Lung (tissue), 11 donors: ENCODE measurements at regions not wholly inside any gene's neighbourhood (a gene's known extent, or its start where the extent isn't known, plus 50 kb on each side); places are given as distances from the start of the nearest gene placed in this dataset.
A peak's percentile ranks its signal among the peaks of the same experiment; 100 is the strongest.

Source experiments
- ATAC-seq: fragments of 200-7000 bp; cut with Tn5 transposase; one replicate; pipeline ENCODE4 v1.9.1; 2020; ENCODE audit warnings: moderate number of reproducible peaks; ENCODE audit not compliant: insufficient read depth, low FRiP score
- DNase-seq, 3 donors: peaks; one replicate each; pipeline ENCODE4 v3.0.0-alpha.2; 2013 to 2017
- H3K27ac ChIP-seq, 2 donors: one replicate each; pipeline ENCODE4 v1.5.1; 2013; ENCODE audit warnings: mild to moderate bottlenecking in 2 of 2, moderate library complexity in 2 of 2, control low read depth in 1 of 2, inconsistent platforms in 1 of 2, low read depth in 1 of 2, low read length in 1 of 2
- H3K27me3 ChIP-seq, 3 donors: one replicate each; pipeline ENCODE4 v1.5.1; 2013; ENCODE audit warnings: low read length in 2 of 3; ENCODE audit not compliant: control insufficient read depth in 3 of 3, insufficient read depth in 3 of 3
- H3K36me3 ChIP-seq, 4 donors: one replicate each; pipeline ENCODE4 v1.5.1; 2013; ENCODE audit warnings: low read length in 4 of 4, mild to moderate bottlenecking in 1 of 4, moderate library complexity in 1 of 4; ENCODE audit not compliant: control insufficient read depth in 4 of 4, insufficient read depth in 4 of 4
- H3K4me1 ChIP-seq, 5 donors: one replicate each; pipeline ENCODE4 v1.5.1; 2013; ENCODE audit warnings: low read length in 5 of 5, mild to moderate bottlenecking in 2 of 5, moderate library complexity in 1 of 5; ENCODE audit not compliant: control insufficient read depth in 5 of 5, insufficient read depth in 5 of 5
- H3K4me3 ChIP-seq: one replicate; pipeline ENCODE4 v1.5.1; 2013; ENCODE audit warnings: mild to moderate bottlenecking, control low read depth, moderate library complexity
- H3K9ac ChIP-seq, 2 donors: one replicate each; pipeline ENCODE4 v1.5.1; 2013; ENCODE audit warnings: low read length in 2 of 2, control low read depth in 1 of 2; ENCODE audit not compliant: insufficient read depth in 1 of 2
- H3K9me3 ChIP-seq, 4 donors: one replicate each; pipeline ENCODE4 v1.5.1; 2013; ENCODE audit warnings: low read length in 3 of 4, mild to moderate bottlenecking in 1 of 4, moderate library complexity in 1 of 4; ENCODE audit not compliant: control insufficient read depth in 4 of 4, insufficient read depth in 3 of 4
- WGBS, 2 donors: extraction: QIAGEN DNeasy Blood & Tissue Kit; methylation state at CpG; one replicate each; pipeline ENCODE4 v1.1.7; 2013; 5-methylcytosine and 5-hydroxymethylcytosine counted together
- TF ChIP-seq, protein P1 (sequence below): IDR thresholded peaks from 2 replicates; pipeline ENCODE4 v1.5.1; 2012; ENCODE audit warnings: mild to moderate bottlenecking; ENCODE audit errors: control extremely low read depth, extremely low read depth
- donor health status: control.
- donor health status: control.
- donor health status: Bipolar disorder and iron deficiency.
- donor health status: healthy.
- donor health status: DM: yes; HTN: yes; CAD: no.

DNA sequence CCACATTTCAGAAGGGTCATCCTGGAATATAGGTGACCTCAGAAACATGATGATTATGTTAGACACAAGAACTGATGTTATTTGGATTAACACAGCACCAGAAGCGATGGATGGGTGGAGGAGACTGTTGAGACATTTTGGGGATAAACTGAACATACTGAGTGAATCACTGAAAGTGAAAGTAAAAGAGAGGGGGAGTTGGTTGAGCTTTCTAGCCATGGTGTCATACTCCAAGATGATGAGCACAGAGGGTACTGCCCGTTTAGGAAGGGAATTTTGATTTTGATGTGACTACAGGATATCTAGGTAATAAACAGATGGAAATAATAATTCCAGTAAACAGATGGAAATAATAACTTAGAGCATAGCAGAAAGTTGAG lies 248.0 kb upstream of the NPY start:
- Histone ChIP-seq H3K9ac (no peak overlapping the region), H3K27me3 (no peaks in the 10 kb centered on the region), H3K4me3 (no peak overlapping the region), H3K9me3 (no peaks in the 10 kb centered on the region), H3K27ac (no peak overlapping the region), H3K36me3 (no peaks in the 10 kb centered on the region), H3K4me1 (peaks cover 0 to 8% (median 0%) of the 10 kb centered on the region in 5 donors)
- DNase-seq (no peak), ATAC-seq (no peak)
- 89 to 94% methylated on average over 2 of the region's 2 CpGs for WGBS, 2 donors
- TF ChIP-seq, protein P1, sequence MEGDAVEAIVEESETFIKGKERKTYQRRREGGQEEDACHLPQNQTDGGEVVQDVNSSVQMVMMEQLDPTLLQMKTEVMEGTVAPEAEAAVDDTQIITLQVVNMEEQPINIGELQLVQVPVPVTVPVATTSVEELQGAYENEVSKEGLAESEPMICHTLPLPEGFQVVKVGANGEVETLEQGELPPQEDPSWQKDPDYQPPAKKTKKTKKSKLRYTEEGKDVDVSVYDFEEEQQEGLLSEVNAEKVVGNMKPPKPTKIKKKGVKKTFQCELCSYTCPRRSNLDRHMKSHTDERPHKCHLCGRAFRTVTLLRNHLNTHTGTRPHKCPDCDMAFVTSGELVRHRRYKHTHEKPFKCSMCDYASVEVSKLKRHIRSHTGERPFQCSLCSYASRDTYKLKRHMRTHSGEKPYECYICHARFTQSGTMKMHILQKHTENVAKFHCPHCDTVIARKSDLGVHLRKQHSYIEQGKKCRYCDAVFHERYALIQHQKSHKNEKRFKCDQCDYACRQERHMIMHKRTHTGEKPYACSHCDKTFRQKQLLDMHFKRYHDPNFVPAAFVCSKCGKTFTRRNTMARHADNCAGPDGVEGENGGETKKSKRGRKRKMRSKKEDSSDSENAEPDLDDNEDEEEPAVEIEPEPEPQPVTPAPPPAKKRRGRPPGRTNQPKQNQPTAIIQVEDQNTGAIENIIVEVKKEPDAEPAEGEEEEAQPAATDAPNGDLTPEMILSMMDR, result no peak

DNA sequence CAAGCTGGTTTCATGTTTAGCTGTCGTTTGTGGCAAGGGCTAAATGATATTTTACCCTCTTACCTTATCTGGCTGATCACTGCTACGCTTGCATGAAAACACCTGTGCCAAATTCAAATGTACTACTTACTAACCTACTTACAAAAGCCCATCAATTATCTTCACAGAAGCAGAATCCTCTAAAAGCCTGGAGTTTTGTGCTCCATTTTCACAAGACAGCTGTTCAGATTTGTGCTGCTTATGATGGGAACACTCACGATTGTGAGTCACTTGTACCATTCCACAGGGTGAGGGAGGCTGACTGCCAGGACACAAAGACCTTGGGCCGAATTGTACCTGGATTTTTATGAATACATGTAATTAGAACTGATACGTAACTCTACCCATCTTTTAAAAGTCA lies 245.0 kb upstream of the NPY start:
- DNase-seq (no peak), ATAC-seq (no peak)
- no peaks in the 10 kb centered on the region for H3K36me3 ChIP-seq
- no peak overlapping the region for H3K4me3 ChIP-seq
- peaks cover 0 to 8% (median 0%) of the 10 kb centered on the region in 5 donors for H3K4me1 ChIP-seq
- no peak overlapping the region for H3K9ac ChIP-seq
- H3K27me3 ChIP-seq, result no peaks in the 10 kb centered on the region
- no peaks in the 10 kb centered on the region for H3K9me3 ChIP-seq
- 72 to 79% methylated on average over 5 of the region's 5 CpGs for WGBS, 2 donors
- TF ChIP-seq, protein P1, result no peak
- no peak overlapping the region for H3K27ac ChIP-seq

DNA sequence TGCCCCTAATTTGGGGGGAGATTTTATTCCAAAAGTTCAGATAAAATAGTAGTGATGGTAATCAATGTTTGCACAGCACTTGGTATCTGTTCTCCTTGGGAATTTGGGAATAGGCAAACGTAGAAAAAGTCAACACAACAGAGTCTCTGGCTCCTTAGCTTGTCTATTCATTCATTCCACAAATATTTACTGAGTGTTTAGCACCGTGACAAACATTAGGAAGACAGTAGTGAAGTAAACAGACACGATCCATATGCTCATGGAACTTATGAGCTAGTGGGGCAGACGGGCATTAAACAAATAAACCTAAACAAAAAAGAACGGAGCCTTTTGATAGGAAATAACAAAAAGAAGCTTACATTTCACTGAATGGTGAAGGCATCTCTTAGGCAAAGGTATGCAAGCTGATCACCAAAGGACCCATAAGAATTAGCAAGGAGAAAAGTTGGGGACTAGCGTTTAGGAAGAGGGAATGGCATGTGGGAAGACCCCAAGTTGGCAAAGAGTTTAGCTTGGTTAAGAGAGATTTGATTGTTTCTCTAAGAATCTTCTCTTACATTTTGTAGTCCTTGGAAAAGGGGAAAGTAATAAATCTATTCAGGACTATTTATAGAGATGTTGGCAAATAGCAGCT lies 243.9 kb upstream of the NPY start:
- H3K27me3 ChIP-seq, result no peaks in the 10 kb centered on the region
- no peak overlapping the region for H3K9ac ChIP-seq
- no peaks in the 10 kb centered on the region for H3K36me3 ChIP-seq
- ATAC-seq (no peak), DNase-seq (peak in 2 of 3 donors; percentile 83 to 85)
- peaks cover 0 to 8% (median 0%) of the 10 kb centered on the region in 5 donors for H3K4me1 ChIP-seq
- WGBS, 2 donors, result 47 to 70% methylated on average over 6 of the region's 6 CpGs
- H3K4me3 ChIP-seq, result no peak overlapping the region
- TF ChIP-seq, protein P1, result no peak
- no peaks in the 10 kb centered on the region for H3K9me3 ChIP-seq
- H3K27ac ChIP-seq, result no peak overlapping the region

DNA sequence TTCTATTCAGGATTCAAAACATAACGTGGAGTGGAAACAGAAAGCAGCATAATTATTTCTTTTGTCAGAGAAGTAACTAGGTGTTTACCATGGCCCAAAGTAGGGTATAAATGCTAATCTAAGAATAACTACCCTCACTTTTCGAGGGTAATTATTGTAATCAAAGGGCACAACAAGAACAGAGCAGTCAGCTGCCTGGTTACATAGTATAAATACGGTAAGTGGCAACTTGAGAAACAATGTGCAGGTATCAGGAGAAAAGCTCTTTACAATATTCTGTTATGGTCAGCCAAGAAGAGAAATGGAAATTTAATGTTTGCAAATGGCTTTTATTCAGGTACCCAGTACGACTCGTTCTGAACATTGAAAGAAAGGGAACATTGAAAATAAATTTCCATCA lies 242.0 kb upstream of the NPY start:
- H3K9me3 ChIP-seq, result no peaks in the 10 kb centered on the region
- H3K27me3 ChIP-seq, result no peaks in the 10 kb centered on the region
- H3K9ac ChIP-seq, result no peak overlapping the region
- H3K27ac ChIP-seq, result no peak overlapping the region
- DNase-seq, result no peak
- H3K36me3 ChIP-seq, result no peaks in the 10 kb centered on the region
- WGBS, 2 donors, result 83 to 90% methylated on average over 5 of the region's 5 CpGs
- ATAC-seq, result no peak
- TF ChIP-seq, protein P1, result no peak
- peaks cover 0 to 8% (median 0%) of the 10 kb centered on the region in 5 donors for H3K4me1 ChIP-seq
- no peak overlapping the region for H3K4me3 ChIP-seq
